LNCaP clone FGC (cell line): ENCODE measurements at regions not wholly inside any gene's neighbourhood (a gene's known extent, or its start where the extent isn't known, plus 50 kb on each side); places are given as distances from the start of the nearest gene placed in this dataset.

Experiments used
- DNase-seq: peaks from one replicate; pipeline ENCODE4 v3.0.0-alpha.2; 2011; ENCODE audit warnings: low read depth
- H3K4me3 ChIP-seq: 2 replicates; pipeline ENCODE4 v1.5.1; 2011; ENCODE audit warnings: mild to moderate bottlenecking, low read depth, low read length, control low read depth
- TF ChIP-seq, protein P1 (sequence below): IDR thresholded peaks from 2 replicates; pipeline ENCODE4 v1.5.1; 2012; ENCODE audit warnings: mild to moderate bottlenecking; ENCODE audit not compliant: control insufficient read depth, insufficient read depth; ENCODE audit errors: extremely low read depth

DNA sequence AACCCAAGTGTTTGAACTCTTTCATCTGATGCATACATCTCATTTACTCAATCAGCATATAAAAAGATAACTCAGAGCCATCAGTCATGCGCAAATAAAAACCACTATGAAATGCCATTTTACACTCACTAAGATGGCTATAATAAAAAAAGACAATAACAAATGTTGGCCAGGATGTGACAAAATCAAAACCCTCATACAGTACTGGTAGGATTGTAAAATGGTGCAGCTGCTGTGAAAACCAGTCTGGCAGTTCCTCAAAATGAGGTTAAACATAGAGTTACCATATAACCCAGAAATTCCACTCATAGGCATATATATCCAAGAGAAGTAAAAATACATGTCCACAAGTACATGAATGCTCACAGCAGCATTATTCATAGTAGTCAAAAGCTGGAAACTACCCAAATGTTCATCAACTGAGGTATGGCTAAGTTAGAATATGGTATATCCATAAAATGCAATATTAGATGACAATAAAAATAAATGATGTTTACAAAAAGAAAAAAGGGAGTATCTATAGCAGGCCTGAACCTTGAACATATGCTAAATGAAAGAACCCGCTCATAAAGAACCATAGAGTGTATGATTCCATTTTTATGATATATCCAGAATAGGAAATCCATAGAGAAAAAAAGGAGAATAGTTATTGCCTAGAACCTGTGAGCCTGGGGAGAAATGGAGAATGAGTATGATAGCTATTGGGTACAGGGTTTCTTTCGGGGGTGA, 265.1 kb downstream of the SIPA1L2 start:
- TF ChIP-seq, protein P1, sequence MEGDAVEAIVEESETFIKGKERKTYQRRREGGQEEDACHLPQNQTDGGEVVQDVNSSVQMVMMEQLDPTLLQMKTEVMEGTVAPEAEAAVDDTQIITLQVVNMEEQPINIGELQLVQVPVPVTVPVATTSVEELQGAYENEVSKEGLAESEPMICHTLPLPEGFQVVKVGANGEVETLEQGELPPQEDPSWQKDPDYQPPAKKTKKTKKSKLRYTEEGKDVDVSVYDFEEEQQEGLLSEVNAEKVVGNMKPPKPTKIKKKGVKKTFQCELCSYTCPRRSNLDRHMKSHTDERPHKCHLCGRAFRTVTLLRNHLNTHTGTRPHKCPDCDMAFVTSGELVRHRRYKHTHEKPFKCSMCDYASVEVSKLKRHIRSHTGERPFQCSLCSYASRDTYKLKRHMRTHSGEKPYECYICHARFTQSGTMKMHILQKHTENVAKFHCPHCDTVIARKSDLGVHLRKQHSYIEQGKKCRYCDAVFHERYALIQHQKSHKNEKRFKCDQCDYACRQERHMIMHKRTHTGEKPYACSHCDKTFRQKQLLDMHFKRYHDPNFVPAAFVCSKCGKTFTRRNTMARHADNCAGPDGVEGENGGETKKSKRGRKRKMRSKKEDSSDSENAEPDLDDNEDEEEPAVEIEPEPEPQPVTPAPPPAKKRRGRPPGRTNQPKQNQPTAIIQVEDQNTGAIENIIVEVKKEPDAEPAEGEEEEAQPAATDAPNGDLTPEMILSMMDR = no peak
- no peak for DNase-seq
- H3K4me3 ChIP-seq = no peak overlapping the region

DNA sequence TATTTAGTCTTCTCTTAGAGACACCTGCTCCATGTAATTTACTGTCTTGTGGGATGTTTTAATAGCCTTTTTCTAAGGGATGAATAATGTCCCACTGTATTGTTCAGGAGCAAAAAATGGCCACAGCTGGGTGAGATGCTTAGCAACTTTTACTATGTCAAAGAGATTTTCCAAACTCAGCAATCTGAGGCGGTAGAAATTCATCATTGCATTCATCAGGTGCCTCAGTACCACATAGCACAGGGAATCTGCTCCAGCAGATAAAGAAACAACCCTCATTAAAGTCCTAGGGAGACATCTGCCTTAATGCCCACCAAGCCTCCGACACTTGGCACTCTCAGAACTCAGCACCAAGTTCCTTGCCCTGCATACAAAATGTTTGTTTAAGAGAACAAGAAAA, 266.9 kb downstream of the SIPA1L2 start:
- no peak overlapping the region for H3K4me3 ChIP-seq
- TF ChIP-seq, protein P1 = no peak
- no peak for DNase-seq

DNA sequence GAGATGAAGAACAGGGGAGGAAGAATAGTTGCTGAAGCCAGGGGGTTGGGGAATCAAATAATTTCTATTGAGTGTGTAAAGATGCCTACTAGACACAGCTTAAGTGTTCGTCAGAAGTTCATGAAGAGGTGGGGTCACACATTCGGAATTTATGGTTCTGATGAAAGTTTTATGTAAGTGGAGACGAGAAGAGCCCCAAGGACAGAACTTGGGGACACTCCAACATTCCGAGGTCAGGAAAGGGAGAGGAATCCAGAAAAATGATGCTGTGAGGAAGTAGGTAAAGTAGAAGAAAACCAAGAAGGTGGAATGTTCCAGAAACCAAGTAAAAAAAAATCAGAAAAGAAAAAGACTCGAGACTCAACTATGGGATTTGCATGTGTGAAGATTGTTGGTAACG, 272.5 kb downstream of the SIPA1L2 start:
- TF ChIP-seq, protein P1 = no peak
- DNase-seq = no peak
- H3K4me3 ChIP-seq = no peak overlapping the region

DNA sequence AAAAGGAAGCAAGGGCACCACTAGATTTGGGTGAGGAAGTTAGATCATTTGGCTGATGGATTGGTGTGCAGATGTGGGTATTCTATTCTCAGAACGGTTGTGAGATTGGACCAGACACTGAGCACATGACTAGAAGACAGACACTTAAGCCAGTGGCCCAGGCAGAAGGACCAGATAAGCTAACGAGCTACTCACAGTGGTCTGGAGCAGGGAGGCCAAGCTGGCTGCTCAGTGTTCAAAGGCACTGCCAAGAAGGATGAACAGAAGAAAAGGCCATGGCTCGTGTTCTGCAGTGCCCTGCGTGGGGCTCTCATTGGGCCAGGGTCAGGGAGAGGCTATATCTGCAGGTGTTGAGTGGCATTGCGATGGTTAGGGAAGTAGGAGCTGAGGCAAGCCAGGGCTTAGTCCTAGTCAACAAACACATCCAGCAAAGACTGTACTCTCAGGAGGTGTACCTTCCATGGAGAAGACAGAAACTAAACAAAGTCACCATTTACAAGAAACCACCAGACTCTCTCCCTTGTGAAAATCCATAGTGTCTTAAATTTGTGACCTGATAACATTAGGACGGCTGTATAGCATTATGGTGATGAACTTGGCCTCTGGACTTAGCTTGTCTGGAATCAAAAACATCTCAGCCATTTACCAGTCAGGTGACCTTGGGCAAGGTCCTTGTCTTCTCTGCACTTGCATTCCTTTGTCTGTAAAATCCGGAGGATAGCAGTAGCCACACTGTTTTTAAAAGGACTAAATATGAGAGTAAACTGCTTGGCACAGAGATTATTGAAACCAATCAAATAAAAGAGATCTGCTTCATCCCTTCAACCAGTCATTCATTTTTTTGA, 274.5 kb downstream of the SIPA1L2 start:
- TF ChIP-seq, protein P1 = no peak
- DNase-seq = no peak
- H3K4me3 ChIP-seq = no peak overlapping the region

DNA sequence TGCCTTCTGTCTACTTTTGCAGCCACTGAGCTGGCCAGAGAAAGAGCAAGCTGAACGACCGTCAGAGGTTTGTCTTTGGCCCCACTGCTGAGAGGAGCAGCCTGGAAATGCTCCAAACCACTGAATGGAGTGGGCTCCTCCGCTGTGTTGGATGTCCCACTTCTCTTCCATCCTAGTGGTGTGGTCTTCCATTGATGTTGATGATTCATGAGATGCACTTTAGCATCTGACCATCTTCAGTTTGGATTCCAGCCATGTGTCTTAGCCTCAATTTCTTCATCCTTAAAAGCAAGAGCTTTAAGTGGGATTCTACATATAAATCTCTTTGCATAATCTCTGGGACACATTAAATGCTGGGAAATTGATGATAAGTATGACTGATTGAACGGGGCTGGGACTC, 276.9 kb downstream of the SIPA1L2 start:
- no peak overlapping the region for H3K4me3 ChIP-seq
- TF ChIP-seq, protein P1 = no peak
- DNase-seq = no peak

DNA sequence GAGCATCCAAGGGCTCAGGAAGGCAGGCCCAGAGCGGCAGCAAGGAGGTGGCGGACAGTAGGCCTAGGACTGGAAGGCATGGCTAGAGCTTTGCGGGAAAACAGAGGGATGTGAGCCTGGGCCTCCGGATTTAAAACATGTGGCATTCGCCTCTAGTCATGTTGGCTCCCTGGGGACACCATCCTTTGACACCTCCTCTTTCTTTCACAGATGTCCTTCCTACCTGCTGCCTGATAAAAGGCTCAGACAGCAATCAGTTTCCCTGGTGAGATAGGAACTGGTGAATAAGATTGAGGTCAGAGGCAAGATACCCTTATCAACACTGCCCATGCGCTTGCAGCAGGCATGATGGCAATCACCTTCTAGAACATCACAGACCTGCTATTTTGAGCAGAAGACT, 277.6 kb downstream of the SIPA1L2 start:
- TF ChIP-seq, protein P1 = no peak
- no peak for DNase-seq
- no peak overlapping the region for H3K4me3 ChIP-seq
